HG03175 (cell line): ENCODE measurements at regions not wholly inside any gene's neighbourhood (a gene's known extent, or its start where the extent isn't known, plus 50 kb on each side); places are given as distances from the start of the nearest gene placed in this dataset.

ENCODE experiments used
- ATAC-seq: cut with Tn5 transposase; IDR thresholded peaks from one replicate; pipeline ENCODE4 v1.9.1; 2021; ENCODE audit warnings: mild to moderate bottlenecking, moderate library complexity; ENCODE audit not compliant: unreplicated experiment

DNA sequence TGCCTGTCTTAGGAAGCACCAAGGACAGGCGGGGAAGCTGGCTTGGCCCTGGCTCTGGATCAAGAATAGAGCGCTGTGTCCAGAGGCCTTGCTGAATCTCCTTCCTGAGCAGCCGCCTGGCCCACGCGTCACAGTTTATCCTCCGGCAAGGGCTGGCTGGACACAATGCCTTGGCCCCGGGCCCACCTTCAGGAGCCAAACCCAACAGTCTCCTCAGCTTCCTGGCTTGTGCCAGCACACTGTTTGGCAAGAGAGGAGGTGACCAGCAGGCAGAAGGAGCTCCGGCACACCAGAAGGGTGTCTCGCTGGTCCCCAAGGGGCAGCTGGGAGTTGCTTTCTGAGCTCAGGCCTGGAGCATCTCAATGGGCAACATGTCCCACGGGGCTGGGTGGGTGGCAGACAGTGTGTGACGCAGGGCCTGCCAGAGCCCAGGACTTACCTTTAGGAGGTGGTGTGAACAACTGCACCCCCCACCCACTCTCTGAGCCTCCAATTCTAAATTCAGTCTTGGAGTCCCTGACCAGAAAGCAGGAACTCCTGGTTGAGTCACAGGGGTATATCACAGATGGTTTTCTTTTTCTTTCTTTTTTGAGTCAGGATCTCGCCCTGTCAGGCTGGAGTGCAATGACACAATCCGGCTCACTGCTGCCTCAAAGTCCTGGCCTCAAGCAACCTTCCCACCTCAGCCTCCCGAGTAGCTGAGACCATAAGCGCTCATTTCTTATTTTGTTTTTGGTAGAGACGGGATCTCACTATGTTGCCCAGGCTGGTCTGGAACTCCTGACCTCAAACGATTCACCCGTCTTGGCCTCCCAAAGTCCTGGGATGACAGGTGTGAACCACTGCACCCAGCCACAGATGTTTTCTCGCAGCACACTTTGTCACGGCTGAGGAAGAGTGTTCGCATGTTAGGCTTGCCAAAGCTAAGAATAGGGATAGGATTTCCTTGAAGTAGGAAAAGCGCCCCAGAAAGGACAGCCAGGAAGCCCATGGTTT lies 361.2 kb downstream of the BCOR start:
- ATAC-seq = no peak

DNA sequence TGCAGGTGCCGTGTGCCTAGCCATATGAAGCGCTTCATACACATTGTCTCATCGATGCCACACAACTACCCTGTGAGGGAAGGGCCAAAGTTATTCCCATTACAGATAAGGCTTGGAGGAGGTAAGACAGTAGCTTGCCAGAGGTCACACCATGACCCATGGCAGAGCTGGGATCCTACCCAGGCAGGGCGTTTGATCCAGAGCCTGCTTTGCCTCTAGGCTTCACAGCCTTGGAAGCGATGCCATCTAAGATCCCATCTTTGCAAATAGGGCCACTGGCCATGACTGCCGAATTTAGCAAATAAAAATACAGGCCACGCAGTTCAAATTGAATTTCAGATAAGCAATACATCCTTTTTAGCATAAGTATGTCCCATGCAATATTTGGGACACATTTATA lies 358.2 kb downstream of the BCOR start:
- ATAC-seq = no peak

GRCh38 chrX:39740078-39740477 lies 357.7 kb downstream of the BCOR start:
- ATAC-seq = no peak

DNA sequence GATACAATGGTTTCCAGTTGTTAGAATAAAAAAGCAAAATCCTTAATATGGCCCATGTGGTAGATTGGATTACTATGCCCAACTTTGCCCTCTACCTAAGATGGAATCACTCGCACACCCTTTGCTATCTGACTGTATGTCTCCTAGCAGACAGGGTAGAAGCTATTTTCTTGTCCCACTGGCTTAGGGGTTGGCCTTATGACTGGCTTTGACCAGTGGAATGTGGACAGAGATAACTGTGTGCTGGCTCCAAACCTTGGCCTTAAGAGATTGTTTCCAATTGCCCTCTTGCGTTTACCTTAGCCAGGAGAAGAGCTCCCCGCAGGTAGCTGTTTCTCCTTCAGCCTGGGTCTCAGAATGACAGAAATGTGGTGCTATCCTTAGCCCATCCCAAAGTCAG lies 355.9 kb downstream of the BCOR start:
- ATAC-seq = no peak

GRCh38 chrX:39745818-39746217 lies 351.9 kb downstream of the BCOR start:
- no peak for ATAC-seq

DNA sequence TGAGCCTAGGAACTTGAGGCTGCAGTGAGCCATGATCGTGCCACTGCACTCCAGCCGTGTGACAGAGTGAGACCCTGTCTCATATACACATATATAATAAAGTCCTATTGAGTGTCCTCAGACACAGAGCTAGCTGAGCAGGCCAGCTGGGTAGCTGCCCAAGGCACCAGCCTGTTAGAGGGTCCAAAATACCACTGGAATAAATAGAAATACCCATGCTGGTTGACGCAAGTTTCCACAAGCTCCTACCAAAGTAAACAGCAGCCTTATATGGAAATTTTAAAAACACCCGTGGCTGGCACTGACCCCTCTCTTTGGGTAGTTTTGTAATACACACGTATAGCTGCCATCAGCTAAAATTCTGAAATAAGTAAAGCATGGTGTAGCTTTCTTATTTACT lies 348.6 kb downstream of the BCOR start:
- ATAC-seq = no peak

DNA sequence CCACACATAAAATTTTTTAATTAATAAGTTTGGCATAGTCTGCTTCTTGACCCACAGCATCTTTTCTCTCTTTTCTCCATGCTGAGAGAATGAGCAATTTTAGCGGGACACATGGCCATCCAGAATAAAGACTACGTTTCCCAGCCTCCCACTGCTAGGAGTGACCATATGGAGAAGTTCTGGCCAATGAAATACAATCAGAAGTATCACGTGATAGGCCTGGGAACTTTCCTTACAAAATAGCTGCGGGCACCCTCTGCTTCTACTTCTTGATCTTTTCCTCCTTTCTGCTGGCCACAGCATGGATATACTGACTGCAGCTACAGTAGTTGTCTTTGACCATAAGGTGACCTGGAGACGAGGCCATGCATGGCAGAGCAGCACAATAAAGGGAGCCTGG lies 348.0 kb downstream of the BCOR start:
- ATAC-seq = no peak

- ATAC-seq = no peak
Measured at GRCh38 chrX:39750256-39750790, 347.4 kb downstream of the BCOR start.

- no peak for ATAC-seq
Measured at GRCh38 chrX:39750848-39751247, 346.9 kb downstream of the BCOR start.

GRCh38 chrX:39752815-39753214 lies 344.9 kb downstream of the BCOR start:
- no peak for ATAC-seq

GRCh38 chrX:39753293-39753996 lies 344.3 kb downstream of the BCOR start:
- ATAC-seq = no peak

- no peak for ATAC-seq
Measured at GRCh38 chrX:39755143-39756032, 342.4 kb downstream of the BCOR start.

DNA sequence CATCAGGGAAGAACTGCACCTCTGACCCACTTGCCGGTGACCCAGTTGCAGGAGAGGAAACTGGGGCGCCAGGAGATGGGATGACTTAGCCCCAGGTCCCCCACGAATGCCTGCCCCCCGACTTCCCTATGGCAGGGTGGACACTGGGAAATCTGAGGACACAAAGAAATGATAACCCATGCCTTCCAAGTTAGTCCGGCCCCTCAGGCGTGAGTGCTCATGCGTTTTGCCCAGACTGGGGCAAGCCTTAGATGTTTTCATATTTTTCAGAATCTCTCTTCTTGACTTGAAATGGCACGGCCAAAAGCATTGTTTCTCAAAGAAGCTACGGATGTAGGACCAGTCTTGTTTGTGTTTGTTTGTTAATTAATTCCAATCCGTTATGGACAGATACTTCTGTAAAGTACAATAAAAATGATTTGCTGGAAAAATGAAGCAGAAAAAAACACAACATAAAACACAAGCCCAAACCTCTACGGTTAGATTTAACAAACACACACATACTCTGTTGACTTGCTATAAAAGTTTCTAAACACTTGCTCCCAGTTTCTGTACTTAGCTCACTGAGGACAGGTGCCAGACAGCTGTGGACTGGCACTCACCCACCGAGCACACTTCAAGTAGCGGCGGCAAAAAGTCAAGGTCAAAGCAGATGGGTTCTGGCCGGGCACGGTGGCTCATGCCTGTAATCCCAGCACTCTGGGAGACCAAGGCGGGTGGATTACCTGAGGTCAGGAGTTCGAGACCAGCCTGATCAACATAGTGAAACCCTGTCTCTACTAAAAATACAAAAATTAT lies 341.5 kb downstream of the BCOR start:
- no peak for ATAC-seq

- no peak for ATAC-seq
Measured at GRCh38 chrX:39757971-39758370, 339.8 kb downstream of the BCOR start.

GRCh38 chrX:39758791-39759525 lies 338.8 kb downstream of the BCOR start:
- no peak for ATAC-seq

- ATAC-seq = no peak
Measured at GRCh38 chrX:39759526-39760224, 338.1 kb downstream of the BCOR start.

- no peak for ATAC-seq
Measured at GRCh38 chrX:39760930-39761329, 336.8 kb downstream of the BCOR start.

DNA sequence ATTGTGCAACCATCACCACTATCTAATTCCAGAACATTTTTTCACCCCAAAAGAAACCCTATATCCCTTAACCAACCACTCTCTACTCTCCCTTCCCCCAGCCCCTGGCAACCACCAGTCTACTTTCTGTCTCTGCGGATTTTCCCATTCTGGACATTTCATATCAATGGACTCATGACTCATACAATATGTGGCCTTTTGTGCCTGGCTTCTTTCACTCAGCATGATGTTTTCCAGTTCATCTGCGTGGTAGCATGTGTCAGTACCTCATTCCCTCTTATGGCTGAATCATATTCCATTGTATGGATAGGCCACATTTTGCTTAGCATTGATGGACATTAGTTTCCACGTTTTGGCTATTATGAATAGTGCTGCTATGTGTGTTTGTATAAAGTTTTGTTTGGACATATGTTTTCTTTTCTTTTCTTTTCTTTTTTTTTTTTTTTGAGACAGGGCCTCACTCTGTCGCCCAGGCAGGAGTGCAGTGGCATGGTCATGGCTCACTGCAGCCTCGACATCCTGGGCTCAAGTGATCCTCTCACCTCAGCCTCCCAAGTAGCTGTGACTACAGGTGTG lies 335.4 kb downstream of the BCOR start:
- ATAC-seq = no peak
